Endodermal cell (in vitro differentiated cells): ENCODE measurements at regions not wholly inside any gene's neighbourhood (a gene's known extent, or its start where the extent isn't known, plus 50 kb on each side); places are given as distances from the start of the nearest gene placed in this dataset.

Source experiments
- DNase-seq: peaks from one replicate; pipeline ENCODE4 v3.0.0-alpha.2; 2017
- H3K27ac ChIP-seq: 2 replicates; pipeline ENCODE4 v1.5.1; 2013; ENCODE audit warnings: mild to moderate bottlenecking, low read depth, low read length, moderate library complexity
- H3K27me3 ChIP-seq: 2 replicates; pipeline ENCODE4 v1.6.1; 2013; ENCODE audit warnings: mild to moderate bottlenecking, low read length, moderate library complexity; ENCODE audit not compliant: insufficient read depth, control insufficient read depth, poor library complexity, severe bottlenecking
- H3K36me3 ChIP-seq: 2 replicates; pipeline ENCODE4 v1.7.0; 2013; ENCODE audit warnings: mild to moderate bottlenecking, low read length, moderate library complexity; ENCODE audit not compliant: control insufficient read depth, insufficient read depth
- H3K4me1 ChIP-seq: one replicate; pipeline ENCODE4 v1.7.0; 2013; ENCODE audit warnings: low read length; ENCODE audit not compliant: control insufficient read depth, insufficient read depth
- H3K4me3 ChIP-seq: 2 replicates; pipeline ENCODE4 v1.5.1; 2013; ENCODE audit warnings: mild to moderate bottlenecking, low read length, moderate library complexity
- H3K9ac ChIP-seq: 2 replicates; pipeline ENCODE4 v1.6.1; 2013; ENCODE audit warnings: mild to moderate bottlenecking, low read length, moderate library complexity; ENCODE audit not compliant: poor library complexity, severe bottlenecking; ENCODE audit errors: extremely low read depth
- H3K9me3 ChIP-seq: 2 replicates; pipeline ENCODE4 v1.6.1; 2013; ENCODE audit warnings: mild to moderate bottlenecking, low read length, moderate library complexity; ENCODE audit not compliant: control insufficient read depth
- H3K27ac Mint-ChIP-seq: 2 replicates; pipeline ENCODE4 v1.8.0; 2020; ENCODE audit warnings: mixed read lengths
- H3K27me3 Mint-ChIP-seq: 2 replicates; pipeline ENCODE4 v1.8.0; 2021; ENCODE audit warnings: mild to moderate bottlenecking, mixed read lengths; ENCODE audit not compliant: insufficient read depth
- H3K36me3 Mint-ChIP-seq: 2 replicates; pipeline ENCODE4 v1.8.0; 2020; ENCODE audit warnings: low read depth, mixed read lengths
- H3K4me1 Mint-ChIP-seq: 2 replicates; pipeline ENCODE4 v1.8.0; 2020; ENCODE audit warnings: mixed read lengths
- H3K4me3 Mint-ChIP-seq: 2 replicates; pipeline ENCODE4 v1.8.0; 2020; ENCODE audit warnings: mild to moderate bottlenecking, moderate library complexity, mixed read lengths
- H3K9me3 Mint-ChIP-seq: 2 replicates; pipeline ENCODE4 v1.8.0; 2020; ENCODE audit warnings: mild to moderate bottlenecking, mixed read lengths
- CTCF ChIP-seq: fragments of 200-600 bp; sonication (generic); conservative IDR thresholded peaks from 2 replicates; pipeline ENCODE4 v1.5.0; 2021; ENCODE audit warnings: antibody characterized with exemption, mild to moderate bottlenecking
- WGBS, 2 experiments: methylation state at CpG; one replicate each; pipeline versions ENCODE4 v1.1.5 to v1.1.7; 2013; ENCODE audit warnings: missing lambda C conversion rate in 2 of 2, mixed read lengths in 1 of 2; ENCODE audit not compliant: insufficient coverage in 1 of 2, insufficient read length in 1 of 2; 5-methylcytosine and 5-hydroxymethylcytosine counted together

GRCh38 chr7:81503771-81504170 is 266.1 kb downstream of the HGF start:
- no peak for DNase-seq
- TF ChIP-seq CTCF: no peak

GRCh38 chr7:81503336-81503735 is 266.5 kb downstream of the HGF start:
- Histone ChIP-seq H3K4me1 (peaks cover 6% of the 10 kb centered on the region), H3K27me3 (no peaks in the 10 kb centered on the region), H3K9ac (no peak overlapping the region), H3K4me3 (no peak overlapping the region), H3K36me3 (no peaks in the 10 kb centered on the region), H3K27ac (no peak overlapping the region), H3K9me3 (no peaks in the 10 kb centered on the region)
- 96% methylated on average over 4 of the region's 4 CpGs; no CpG with 5 or more reads in 1 of the 2 experiments for WGBS, 2 experiments
- H3K4me1 Mint-ChIP-seq: peaks cover 28% of the 10 kb centered on the region
- no peak overlapping the region for H3K4me3 Mint-ChIP-seq
- H3K27me3 Mint-ChIP-seq: no peaks in the 10 kb centered on the region
- DNase-seq: no peak
- H3K27ac Mint-ChIP-seq: no peak overlapping the region
- H3K9me3 Mint-ChIP-seq: no peaks in the 10 kb centered on the region
- no peak for TF ChIP-seq CTCF
- H3K36me3 Mint-ChIP-seq: no peaks in the 10 kb centered on the region

More at GRCh38 chr7:81503771-81504170, 266.1 kb downstream of the HGF start:
- H3K4me1 Mint-ChIP-seq: peaks cover 24% of the 10 kb centered on the region
- Histone ChIP-seq H3K4me3 (no peak overlapping the region), H3K9ac (no peak overlapping the region), H3K27ac (no peak overlapping the region), H3K4me1 (peaks cover 6% of the 10 kb centered on the region), H3K36me3 (no peaks in the 10 kb centered on the region), H3K27me3 (no peaks in the 10 kb centered on the region), H3K9me3 (no peaks in the 10 kb centered on the region)
- no peaks in the 10 kb centered on the region for H3K9me3 Mint-ChIP-seq
- no peak overlapping the region for H3K27ac Mint-ChIP-seq
- H3K27me3 Mint-ChIP-seq: no peaks in the 10 kb centered on the region
- H3K4me3 Mint-ChIP-seq: no peak overlapping the region
- H3K36me3 Mint-ChIP-seq: no peaks in the 10 kb centered on the region

GRCh38 chr7:81501220-81501619 is 268.6 kb downstream of the HGF start:
- no peak overlapping the region for H3K27ac ChIP-seq
- no peaks in the 10 kb centered on the region for H3K36me3 Mint-ChIP-seq
- H3K27me3 ChIP-seq: no peaks in the 10 kb centered on the region
- TF ChIP-seq CTCF: no peak
- no peak overlapping the region for H3K4me3 Mint-ChIP-seq
- 75 to 80% methylated on average over 1 to 2 of the region's 2 CpGs for WGBS, 2 experiments
- H3K27me3 Mint-ChIP-seq: no peaks in the 10 kb centered on the region
- no peak overlapping the region for H3K9ac ChIP-seq
- H3K9me3 Mint-ChIP-seq: peaks cover 5% of the 10 kb centered on the region
- H3K9me3 ChIP-seq: peaks cover 13% of the 10 kb centered on the region
- H3K36me3 ChIP-seq: no peaks in the 10 kb centered on the region
- no peak for DNase-seq
- peaks cover 6% of the 10 kb centered on the region for H3K4me1 ChIP-seq
- H3K4me3 ChIP-seq: no peak overlapping the region
- H3K27ac Mint-ChIP-seq: no peak overlapping the region
- peaks cover 31% of the 10 kb centered on the region for H3K4me1 Mint-ChIP-seq
